DOHH2 (cell line): ENCODE measurements at regions not wholly inside any gene's neighbourhood (a gene's known extent, or its start where the extent isn't known, plus 50 kb on each side); places are given as distances from the start of the nearest gene placed in this dataset.
"Not testable (repeated sequence)": the region's sequence is repeated elsewhere in the genome, so short reads cannot be mapped to it uniquely, and the experiment has no call there.

Experiments
- H3F3A ChIP-seq: fragments of 200-600 bp; sonication (generic), shearing (Covaris generic); 2 replicates; pipeline ENCODE4 v1.6.0; 2016; ENCODE audit warnings: antibody characterized with exemption, mild to moderate bottlenecking; ENCODE audit not compliant: control insufficient read depth, insufficient read depth
- H3K27ac ChIP-seq: fragments of 200-600 bp; sonication (generic); 2 replicates; pipeline ENCODE4 v1.5.1; 2014; ENCODE audit warnings: low read depth, mild to moderate bottlenecking, low read length, moderate library complexity
- H3K27me3 ChIP-seq: fragments of 200-600 bp; sonication (generic); 2 replicates; pipeline ENCODE4 v1.6.1; 2014; ENCODE audit warnings: mild to moderate bottlenecking, low read length, mixed read lengths; ENCODE audit not compliant: control insufficient read depth
- H3K36me3 ChIP-seq: fragments of 200-600 bp; sonication (generic); 2 replicates; pipeline ENCODE4 v1.6.1; 2014; ENCODE audit warnings: mild to moderate bottlenecking, low read length, moderate library complexity, mixed read lengths; ENCODE audit not compliant: control insufficient read depth
- H3K4me1 ChIP-seq: fragments of 200-600 bp; sonication (generic); 2 replicates; pipeline ENCODE4 v1.6.1; 2014; ENCODE audit warnings: mild to moderate bottlenecking, low read length, mixed read lengths; ENCODE audit not compliant: control insufficient read depth
- H3K4me2 ChIP-seq: fragments of 200-600 bp; sonication (generic); 2 replicates; pipeline ENCODE4 v1.6.0; 2014; ENCODE audit warnings: mild to moderate bottlenecking, low read length, moderate library complexity
- H3K4me3 ChIP-seq: fragments of 200-600 bp; sonication (generic); 2 replicates; pipeline ENCODE4 v1.5.1; 2014; ENCODE audit warnings: mild to moderate bottlenecking, low read length, mixed read lengths
- H3K79me2 ChIP-seq: fragments of 200-600 bp; sonication (generic); 2 replicates; pipeline ENCODE4 v1.6.1; 2014; ENCODE audit warnings: mild to moderate bottlenecking, low read length, mixed read lengths; ENCODE audit not compliant: control insufficient read depth
- H3K9me2 ChIP-seq: fragments of 200-600 bp; sonication (generic); replicated peaks from 2 replicates; pipeline ENCODE4 v1.6.1; 2014; ENCODE audit warnings: mild to moderate bottlenecking, low read length, mixed read lengths; ENCODE audit not compliant: control insufficient read depth
- H3K9me3 ChIP-seq: fragments of 200-600 bp; sonication (generic); 2 replicates; pipeline ENCODE4 v1.6.1; 2014; ENCODE audit warnings: antibody characterized with exemption, low read length, mixed read lengths; ENCODE audit not compliant: control insufficient read depth, insufficient read depth
- H4K20me1 ChIP-seq: fragments of 200-600 bp; sonication (generic); 2 replicates; pipeline ENCODE4 v1.6.0; 2014; ENCODE audit warnings: low read depth, mild to moderate bottlenecking, antibody characterized with exemption, low read length, moderate library complexity; ENCODE audit not compliant: control insufficient read depth, insufficient read depth
- EZH2phosphoT487 ChIP-seq: fragments of 200-600 bp; sonication (generic); IDR thresholded peaks from 2 replicates; pipeline ENCODE4 v1.6.1; 2017; ENCODE audit warnings: borderline replicate concordance, mild to moderate bottlenecking, antibody characterized with exemption, low read length, moderate library complexity, mixed read lengths
- TF ChIP-seq, protein P1 (sequence below): fragments of 200-600 bp; sonication (generic); IDR thresholded peaks from one replicate; pipeline ENCODE4 v1.5.1; 2014; ENCODE audit warnings: antibody characterized with exemption, mild to moderate bottlenecking, low read depth, low read length; ENCODE audit not compliant: poor library complexity, severe bottlenecking

DNA sequence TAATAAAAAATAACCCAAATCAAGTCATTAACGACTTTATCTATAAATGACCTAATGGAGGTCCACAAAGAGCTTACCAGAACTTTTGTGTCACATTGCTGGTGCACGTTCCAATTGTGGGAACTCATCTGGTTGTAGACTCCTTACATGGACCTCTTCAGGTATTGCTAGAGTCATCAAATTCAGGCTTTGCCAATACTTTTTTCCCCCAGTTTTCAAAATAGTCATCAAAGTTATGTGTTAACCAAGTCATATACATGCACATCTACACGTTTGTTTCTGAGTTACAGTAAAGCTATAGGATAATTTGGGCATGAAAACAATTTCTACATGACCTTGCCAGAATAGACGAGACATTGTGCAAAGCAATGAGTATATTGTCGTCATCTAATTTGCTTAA, 76.2 kb upstream of the ADAMTS18 start:
- Histone ChIP-seq H4K20me1 (no peaks in the 10 kb centered on the region), H3K9me2 (no peaks in the 10 kb centered on the region), H3K79me2 (no peaks in the 10 kb centered on the region), H3K36me3 (no peaks in the 10 kb centered on the region), H3K4me2 (no peak overlapping the region), H3K4me3 (no peak overlapping the region), H3K9me3 (no peaks in the 10 kb centered on the region), H3K4me1 (no peaks in the 10 kb centered on the region), H3K27me3 (0 out of 2 replicates have a peak, but pooled peaks cover 2% of the 10 kb centered on the region), H3K27ac (no peak overlapping the region), H3F3A (no peaks in the 10 kb centered on the region)
- TF ChIP-seq, protein P1, sequence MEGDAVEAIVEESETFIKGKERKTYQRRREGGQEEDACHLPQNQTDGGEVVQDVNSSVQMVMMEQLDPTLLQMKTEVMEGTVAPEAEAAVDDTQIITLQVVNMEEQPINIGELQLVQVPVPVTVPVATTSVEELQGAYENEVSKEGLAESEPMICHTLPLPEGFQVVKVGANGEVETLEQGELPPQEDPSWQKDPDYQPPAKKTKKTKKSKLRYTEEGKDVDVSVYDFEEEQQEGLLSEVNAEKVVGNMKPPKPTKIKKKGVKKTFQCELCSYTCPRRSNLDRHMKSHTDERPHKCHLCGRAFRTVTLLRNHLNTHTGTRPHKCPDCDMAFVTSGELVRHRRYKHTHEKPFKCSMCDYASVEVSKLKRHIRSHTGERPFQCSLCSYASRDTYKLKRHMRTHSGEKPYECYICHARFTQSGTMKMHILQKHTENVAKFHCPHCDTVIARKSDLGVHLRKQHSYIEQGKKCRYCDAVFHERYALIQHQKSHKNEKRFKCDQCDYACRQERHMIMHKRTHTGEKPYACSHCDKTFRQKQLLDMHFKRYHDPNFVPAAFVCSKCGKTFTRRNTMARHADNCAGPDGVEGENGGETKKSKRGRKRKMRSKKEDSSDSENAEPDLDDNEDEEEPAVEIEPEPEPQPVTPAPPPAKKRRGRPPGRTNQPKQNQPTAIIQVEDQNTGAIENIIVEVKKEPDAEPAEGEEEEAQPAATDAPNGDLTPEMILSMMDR = no peak
- TF ChIP-seq EZH2phosphoT487 = no peak

GRCh38 chr16:77514500-77515220, 79.8 kb upstream of the ADAMTS18 start:
- Histone ChIP-seq H3K9me2 (no peaks in the 10 kb centered on the region), H3K4me1 (no peaks in the 10 kb centered on the region), H3K4me3 (no peak overlapping the region), H3K4me2 (no peak overlapping the region), H3K9me3 (no peaks in the 10 kb centered on the region), H3F3A (no peaks in the 10 kb centered on the region), H4K20me1 (no peaks in the 10 kb centered on the region), H3K79me2 (no peaks in the 10 kb centered on the region), H3K27ac (no peak overlapping the region), H3K27me3 (0 out of 2 replicates have a peak, but pooled peaks cover 2% of the 10 kb centered on the region), H3K36me3 (no peaks in the 10 kb centered on the region)
- TF ChIP-seq, protein P1 = no peak
- no peak for TF ChIP-seq EZH2phosphoT487

DNA sequence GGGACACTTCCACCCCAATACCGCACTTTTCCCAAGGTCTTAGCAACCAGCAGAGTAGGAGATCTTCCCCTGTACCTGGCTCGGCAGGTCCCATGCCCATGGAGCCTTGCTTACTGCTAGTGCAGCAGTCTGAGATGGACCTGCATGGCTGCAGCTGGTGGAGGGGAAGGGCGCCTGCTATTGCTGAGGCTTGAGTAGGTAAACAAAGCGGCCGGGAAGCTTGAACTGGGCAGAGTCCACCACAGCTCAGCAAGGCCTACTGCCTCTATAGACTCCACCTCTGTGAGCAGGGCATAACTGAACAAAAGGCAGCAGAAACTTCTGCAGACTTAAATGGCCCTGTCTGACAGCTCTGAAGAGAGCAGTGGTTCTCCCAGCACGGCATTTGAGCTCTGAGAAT, 90.4 kb upstream of the ADAMTS18 start:
- H3K27me3 ChIP-seq, H3K4me1 ChIP-seq, H3K36me3 ChIP-seq, H3K4me2 ChIP-seq, H4K20me1 ChIP-seq, H3K9me2 ChIP-seq, H3K4me3 ChIP-seq, H3K9me3 ChIP-seq, H3K27ac ChIP-seq, H3F3A ChIP-seq, H3K79me2 ChIP-seq: not testable (repeated sequence)

GRCh38 chr16:77531752-77532151, 96.9 kb upstream of the ADAMTS18 start:
- H3K4me1 ChIP-seq = no peaks in the 10 kb centered on the region
- H3K36me3 ChIP-seq = no peaks in the 10 kb centered on the region
- no peak overlapping the region for H3K4me2 ChIP-seq
- no peaks in the 10 kb centered on the region for H4K20me1 ChIP-seq
- no peaks in the 10 kb centered on the region for H3K79me2 ChIP-seq
- H3F3A ChIP-seq = no peaks in the 10 kb centered on the region
- no peaks in the 10 kb centered on the region for H3K27me3 ChIP-seq
- no peak overlapping the region for H3K4me3 ChIP-seq
- no peak overlapping the region for H3K27ac ChIP-seq
- H3K9me2 ChIP-seq = no peaks in the 10 kb centered on the region
- TF ChIP-seq EZH2phosphoT487 = no peak
- TF ChIP-seq, protein P1 = no peak
- H3K9me3 ChIP-seq = no peaks in the 10 kb centered on the region
